NCI-H524 treated with DMSO at 0.1 percent for 48 hours (cell line): ENCODE measurements at regions not wholly inside any gene's neighbourhood (a gene's known extent, or its start where the extent isn't known, plus 50 kb on each side); places are given as distances from the start of the nearest gene placed in this dataset.

Experiments
- DNase-seq: peaks from one replicate; lab custom pipeline; 2025; lab: John Stamatoyannopoulos, UW

GRCh38 chr5:138665261-138665660 lies 88.0 kb upstream of the CTNNA1 start:
- no peak for DNase-seq

- DNase-seq = peak; percentile 40
Observed at GRCh38 chr5:138664276-138664943, 88.8 kb upstream of the CTNNA1 start.

GRCh38 chr5:138663561-138663960 lies 88.4 kb upstream of the HSPA9 start:
- no peak for DNase-seq

- DNase-seq = no peak
Observed at GRCh38 chr5:138663009-138663408, 87.8 kb upstream of the HSPA9 start.

- DNase-seq = no peak
Observed at GRCh38 chr5:138662599-138662998, 87.4 kb upstream of the HSPA9 start.

GRCh38 chr5:138661991-138662434 lies 86.8 kb upstream of the HSPA9 start:
- no peak for DNase-seq

- DNase-seq = no peak
Observed at GRCh38 chr5:138661291-138661960, 86.2 kb upstream of the HSPA9 start.

GRCh38 chr5:138660051-138660572 lies 84.9 kb upstream of the HSPA9 start:
- no peak for DNase-seq

- DNase-seq = no peak
Observed at GRCh38 chr5:138659561-138659960, 84.4 kb upstream of the HSPA9 start.

- DNase-seq = no peak
Observed at GRCh38 chr5:138659121-138659520, 83.9 kb upstream of the HSPA9 start.

- no peak for DNase-seq
Observed at GRCh38 chr5:138658676-138659075, 83.5 kb upstream of the HSPA9 start.

- DNase-seq = no peak
Observed at GRCh38 chr5:138657360-138657759, 82.2 kb upstream of the HSPA9 start.

GRCh38 chr5:138656916-138657315 lies 81.7 kb upstream of the HSPA9 start:
- DNase-seq = no peak

- no peak for DNase-seq
Observed at GRCh38 chr5:138655530-138656190, 80.5 kb upstream of the HSPA9 start.

GRCh38 chr5:138654281-138654867 lies 79.2 kb upstream of the HSPA9 start:
- no peak for DNase-seq

- no peak for DNase-seq
Observed at GRCh38 chr5:138653502-138653901, 78.3 kb upstream of the HSPA9 start.

- DNase-seq = no peak
Observed at GRCh38 chr5:138651767-138652117, 76.5 kb upstream of the HSPA9 start.

- no peak for DNase-seq
Observed at GRCh38 chr5:138651058-138651766, 76.0 kb upstream of the HSPA9 start.

GRCh38 chr5:138650196-138650595 lies 75.0 kb upstream of the HSPA9 start:
- DNase-seq = no peak

GRCh38 chr5:138649775-138650174 lies 74.6 kb upstream of the HSPA9 start:
- peak; percentile 47 for DNase-seq

GRCh38 chr5:138649316-138649720 lies 74.1 kb upstream of the HSPA9 start:
- DNase-seq = peak; percentile 47

GRCh38 chr5:138648841-138649240 lies 73.6 kb upstream of the HSPA9 start:
- DNase-seq = no peak
